Endothelial cell of hepatic sinusoid (primary cell): ENCODE measurements at regions not wholly inside any gene's neighbourhood (a gene's known extent, or its start where the extent isn't known, plus 50 kb on each side); places are given as distances from the start of the nearest gene placed in this dataset.
"Not testable (repeated sequence)": the region's sequence is repeated elsewhere in the genome, so short reads cannot be mapped to it uniquely, and the experiment has no call there.

ENCODE experiments used
- in situ Hi-C: cut with HindIII; loops from 2 replicates; pipeline ENCODE4 v1.10.0; 2017; ENCODE audit warnings: low sequenced_read_pairs

DNA sequence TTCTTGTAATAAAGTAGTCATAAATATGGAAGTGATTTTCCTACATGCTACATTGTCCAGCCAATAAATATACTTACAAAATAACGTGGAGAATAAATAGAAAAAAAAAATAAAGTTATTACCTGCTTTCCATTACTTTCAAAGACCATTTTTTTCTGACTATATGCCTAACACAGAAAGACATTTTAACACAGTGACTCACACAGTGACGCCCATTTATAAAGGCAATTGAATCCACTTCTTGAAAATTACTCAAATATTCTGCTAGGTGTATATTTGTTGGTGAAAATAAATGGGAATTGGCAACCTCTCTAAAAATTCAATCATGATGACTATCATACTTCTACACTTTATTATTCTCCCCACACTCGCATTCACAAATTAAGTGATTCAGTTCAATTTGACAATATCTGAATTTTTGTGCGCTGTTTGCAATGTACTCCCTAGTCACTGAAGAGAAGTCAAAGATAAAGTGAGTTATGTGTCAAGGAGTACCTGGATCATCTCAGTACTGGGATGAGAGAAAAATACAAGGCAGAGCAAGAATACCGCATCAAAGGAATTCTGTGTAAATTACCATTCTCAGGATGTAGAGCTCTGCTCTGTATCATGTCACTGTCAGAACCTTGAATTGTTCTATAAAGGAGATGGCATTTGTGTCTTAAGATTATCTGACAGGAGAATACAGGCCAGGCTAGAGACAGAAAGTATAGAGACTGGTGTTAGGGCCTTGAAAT is 642.7 kb downstream of the IPMK start:
- in situ Hi-C loops, result no loop called here

DNA sequence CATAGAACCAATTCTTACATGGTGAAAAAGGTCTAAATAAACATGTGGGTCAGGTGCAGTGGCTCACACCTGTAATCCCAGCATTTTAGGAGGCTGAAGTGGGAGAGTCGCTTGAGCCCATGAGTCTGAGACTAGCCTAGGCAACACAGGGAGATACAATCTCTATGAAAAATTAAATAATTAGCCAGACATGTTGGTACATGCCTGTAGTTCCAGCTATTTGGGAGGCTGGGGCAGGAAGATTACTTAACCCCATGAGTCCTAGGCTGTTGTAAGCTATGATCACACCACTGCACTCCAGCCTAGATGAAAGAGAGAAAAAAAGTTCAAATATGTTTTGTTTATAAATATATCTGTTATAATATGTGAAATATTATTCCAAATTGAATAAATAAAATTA is 643.6 kb downstream of the IPMK start:
- in situ Hi-C loops, result no loop called here

DNA sequence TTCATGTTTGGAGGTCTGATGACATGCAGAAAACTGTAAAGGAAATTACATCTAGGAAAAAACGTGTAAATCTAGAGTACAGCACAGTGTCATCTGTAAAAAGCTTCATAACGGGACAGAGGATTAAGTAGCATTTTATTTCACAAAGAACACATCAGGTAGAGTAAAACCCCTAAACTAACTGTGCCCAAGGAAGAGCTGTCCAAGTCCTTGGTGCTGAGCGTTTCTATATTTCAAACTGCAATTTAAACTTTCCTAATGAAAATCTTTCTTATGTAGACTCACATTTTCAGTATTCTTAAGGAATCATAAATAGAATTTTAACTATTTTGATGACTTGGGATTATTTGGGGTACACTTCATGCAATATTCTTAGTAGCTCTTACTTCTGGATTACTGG is 646.2 kb downstream of the IPMK start:
- in situ Hi-C loops, result no loop called here

DNA sequence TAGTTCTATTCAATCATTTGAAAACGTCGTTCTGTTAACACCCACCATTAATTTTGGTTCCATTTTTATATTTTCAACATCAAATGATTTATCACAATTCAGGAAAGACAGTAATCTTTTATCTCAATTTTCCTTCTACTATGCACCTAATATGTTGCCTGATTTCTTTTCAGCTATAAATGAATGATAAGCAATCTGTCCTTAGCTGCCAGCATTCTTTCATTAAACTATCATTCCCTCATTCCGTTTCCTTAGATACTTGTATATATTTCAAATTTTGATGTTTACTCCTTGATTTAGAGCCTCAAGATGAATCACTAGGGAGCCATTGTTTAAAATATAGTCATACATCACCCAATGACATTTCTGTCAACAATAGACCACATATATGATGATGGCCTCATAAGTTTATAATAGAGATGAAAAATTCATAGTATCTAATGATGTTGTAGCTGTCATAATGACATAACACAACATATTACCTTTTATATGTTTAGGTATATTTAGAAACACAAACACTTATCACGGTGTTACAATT is 661.7 kb downstream of the IPMK start:
- in situ Hi-C loops, result no loop called here

DNA sequence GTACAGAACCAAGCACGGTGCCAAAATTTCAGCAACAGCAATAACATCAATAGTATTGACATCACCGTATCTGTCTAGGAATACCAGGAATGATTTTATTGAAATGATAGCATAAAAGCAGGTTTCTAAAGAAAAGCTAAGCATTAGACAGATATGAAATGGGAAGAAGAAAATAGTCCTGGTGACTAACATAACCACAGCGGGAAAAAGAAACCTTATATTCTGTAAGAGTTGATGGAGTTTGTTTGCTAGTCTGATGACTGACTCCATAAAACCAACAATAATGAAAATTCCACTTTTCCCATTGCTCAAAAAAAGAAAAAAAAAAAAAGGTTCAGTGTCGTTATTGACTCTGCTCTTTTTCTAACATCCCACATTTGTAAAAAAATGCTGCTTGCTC is 668.3 kb downstream of the IPMK start:
- in situ Hi-C loops, result no loop called here

DNA sequence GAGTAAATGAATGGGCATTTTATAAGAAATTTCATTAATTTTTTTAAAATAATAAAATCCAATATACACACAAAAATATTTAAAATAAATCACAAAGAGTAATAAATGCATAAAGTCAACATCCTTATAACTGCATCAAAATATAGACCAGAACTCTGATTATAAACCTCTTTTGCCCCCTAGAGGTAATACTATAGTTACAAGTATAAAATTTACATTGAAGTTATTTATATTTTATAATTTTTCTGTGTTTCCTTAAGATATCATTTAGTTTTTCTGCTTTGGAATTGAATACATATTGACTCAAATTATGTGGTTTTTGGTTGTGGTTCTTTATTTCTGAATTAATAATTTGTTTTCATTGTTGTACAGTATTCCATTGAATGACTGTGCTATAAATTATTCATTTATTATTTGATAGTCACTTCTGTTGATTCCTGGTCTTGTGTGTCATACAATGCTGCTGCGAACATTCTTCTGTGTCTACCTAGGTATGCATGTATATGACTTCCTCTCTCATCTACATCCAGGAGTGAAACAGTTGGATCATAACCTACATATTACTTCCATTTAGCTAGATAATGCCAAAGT is 673.6 kb downstream of the IPMK start:
- in situ Hi-C loops, result no loop called here

DNA sequence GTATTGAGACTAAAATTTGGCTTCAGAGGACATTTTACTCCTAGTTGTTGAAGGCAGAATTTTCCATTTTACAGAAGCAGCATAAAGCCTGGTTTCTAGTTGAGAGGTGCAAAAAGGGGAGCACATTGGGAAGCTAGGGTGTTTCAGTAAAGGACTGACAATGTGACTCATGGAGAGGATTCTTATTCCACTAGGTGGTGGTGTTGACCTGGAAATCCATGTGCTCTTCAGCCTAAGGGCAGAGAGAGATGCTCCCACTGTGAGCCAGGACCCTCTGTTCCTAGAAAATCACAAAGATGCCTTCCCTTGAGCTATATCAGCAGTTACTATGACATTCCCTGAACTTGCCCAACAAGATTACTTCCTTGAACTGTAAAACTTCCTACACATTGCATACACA is 687.8 kb downstream of the IPMK start:
- in situ Hi-C loops, result no loop called here

DNA sequence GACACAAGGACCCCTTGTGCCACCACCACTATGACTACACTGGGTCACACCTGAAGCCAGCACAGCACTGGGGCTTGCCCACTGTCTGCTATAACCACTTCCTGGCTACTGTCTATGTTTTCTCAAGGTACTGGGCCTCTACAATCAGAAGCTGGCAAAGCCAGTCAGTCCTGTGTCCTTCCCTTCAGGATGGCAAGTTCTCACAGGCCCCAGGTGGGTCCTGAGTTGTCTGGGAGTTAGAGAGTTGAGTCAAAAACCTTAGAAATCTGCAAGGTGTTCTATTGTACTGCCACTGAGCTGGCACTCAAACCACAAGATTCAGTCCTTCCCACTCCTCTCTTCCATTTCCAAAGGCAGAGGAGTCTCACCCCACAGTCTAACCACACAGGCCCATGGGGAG is 705.5 kb downstream of the IPMK start:
- in situ Hi-C loops, result no loop called here

DNA sequence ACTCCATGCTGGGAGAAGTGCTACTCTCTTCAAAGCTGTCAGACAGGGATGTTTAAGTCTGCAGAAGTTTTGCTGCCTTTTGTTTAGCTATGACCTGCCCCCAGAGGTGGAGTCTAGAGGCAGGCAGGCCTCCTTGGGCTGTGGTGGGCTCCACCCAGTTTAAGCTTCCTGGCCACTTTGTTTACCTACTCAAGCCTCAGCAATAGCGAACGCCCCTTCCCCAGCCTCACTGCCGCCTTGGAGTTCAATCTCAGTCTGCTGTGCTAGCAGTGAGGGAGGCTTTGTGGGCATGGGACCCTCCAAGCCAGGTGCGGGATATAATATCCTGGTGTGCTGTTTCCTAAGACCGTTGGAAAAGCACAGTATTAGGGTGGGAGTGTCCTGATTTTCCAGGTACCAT is 715.9 kb downstream of the IPMK start:
- in situ Hi-C loops, result not testable (repeated sequence)

DNA sequence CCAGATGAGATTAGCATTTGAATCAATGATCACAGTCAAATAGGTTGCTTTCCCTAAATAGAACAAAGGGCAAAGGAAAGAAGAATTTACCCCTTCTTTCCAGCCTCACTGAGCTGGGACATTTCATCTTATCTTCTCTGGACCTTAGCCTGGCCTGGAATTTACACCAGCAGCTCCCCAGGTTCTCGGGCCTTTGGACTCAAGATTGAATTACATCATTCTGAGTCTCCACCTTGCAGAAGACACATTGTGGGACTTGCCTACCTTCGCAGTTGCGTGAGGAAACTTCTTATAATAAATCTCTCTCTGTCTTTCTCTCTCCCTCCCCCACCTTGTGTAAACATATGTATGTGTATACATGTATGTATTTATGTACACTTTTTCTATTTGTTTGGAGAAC is 732.4 kb downstream of the IPMK start:
- in situ Hi-C loops, result no loop called here

DNA sequence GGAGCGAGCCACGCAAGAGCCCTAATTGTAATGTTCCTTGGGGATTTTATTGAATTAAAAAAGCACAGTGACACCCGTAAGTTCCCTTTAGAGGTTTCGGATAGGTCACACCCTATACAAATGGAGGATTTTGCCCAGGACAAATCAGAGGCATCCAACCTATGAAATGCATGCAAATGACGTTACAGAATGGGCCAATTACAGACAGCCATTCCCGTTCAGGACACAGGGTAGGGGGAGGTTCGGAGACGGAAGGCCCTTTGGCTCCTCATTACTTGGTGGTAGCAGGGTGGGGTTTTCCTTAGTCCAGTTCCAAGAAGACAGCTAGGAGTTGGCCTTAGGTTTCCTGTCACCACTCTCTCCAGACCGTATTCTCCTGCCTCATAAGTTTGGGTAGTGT is 754.1 kb downstream of the IPMK start:
- in situ Hi-C loops, result no loop called here

DNA sequence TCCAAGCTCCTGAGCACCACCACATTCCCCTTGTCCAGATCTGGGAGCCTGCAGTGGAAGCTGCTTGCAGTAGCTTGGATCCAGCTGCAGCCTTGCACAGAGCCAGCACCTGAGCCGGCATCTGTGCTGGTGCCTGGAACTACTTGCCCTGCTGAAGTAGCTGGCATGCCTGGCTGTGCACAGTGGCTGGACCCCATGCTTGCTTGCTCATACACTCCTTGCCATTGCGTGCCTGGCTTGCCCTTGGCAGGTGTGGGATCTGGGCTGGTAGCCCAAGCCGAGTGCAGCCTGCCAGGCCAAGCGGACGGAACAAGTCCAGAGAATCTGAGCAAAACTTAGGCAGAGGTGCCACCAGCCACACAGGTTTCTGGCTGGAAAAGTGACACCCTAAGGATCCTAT is 759.9 kb downstream of the IPMK start:
- in situ Hi-C loops, result loop anchor here (5.0 kb wide), 1 partner anchor 55 kb away; no protein-coding TSS in a partner anchor

DNA sequence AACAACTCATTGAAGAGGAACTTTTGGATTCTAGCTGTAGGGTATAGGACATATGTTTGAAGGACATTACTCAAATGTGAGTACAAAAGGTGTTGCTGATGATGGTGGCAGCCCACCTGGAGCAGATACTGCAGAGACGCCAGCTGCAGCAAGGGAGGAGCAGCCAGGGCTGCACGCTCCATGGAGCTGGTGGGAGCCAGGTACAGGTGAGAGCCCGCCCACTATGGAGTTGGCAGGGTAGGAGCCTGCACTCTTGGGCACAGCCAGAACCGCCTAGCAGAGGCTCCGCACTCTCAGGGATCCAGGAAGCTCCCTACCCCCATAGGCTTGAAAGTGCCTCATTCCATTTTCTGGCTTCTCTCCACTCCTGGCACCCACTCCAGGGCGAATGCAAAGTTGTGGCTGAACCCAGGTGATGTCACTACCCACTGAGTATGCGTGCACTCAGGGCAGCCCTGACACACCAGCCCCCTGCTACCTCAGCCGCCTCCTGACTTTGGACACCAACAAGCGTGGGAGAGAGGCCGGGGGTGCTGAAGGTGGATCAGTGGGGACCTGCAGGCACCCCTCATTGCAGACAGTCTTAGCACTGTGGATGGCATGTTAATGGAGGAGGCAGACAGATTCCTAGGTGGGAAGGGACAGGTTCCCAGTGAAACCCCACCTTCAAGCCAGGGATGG is 761.1 kb downstream of the IPMK start:
- in situ Hi-C loops, result loop anchor here (5.0 kb wide), 1 partner anchor 54 kb away; no protein-coding TSS in a partner anchor

DNA sequence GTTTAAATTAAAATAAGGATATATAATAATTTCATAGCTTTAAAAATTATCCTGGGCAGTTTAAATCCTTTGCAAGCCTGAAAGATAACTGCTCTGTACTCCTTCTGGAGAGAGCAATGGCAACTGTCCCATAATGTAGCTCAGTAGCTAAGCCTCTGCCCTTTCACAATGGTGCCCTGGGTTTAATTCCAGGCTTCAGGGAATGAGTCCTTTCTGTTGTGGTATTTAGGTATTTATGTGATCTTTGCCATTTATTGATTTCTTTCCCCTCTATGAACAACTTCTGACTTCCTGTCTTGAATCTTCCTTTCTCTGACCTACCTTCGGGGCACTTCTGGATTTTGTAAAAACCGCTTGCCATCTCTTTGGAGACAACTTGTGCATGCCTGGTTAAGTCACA is 773.2 kb downstream of the IPMK start:
- in situ Hi-C loops, result no loop called here

DNA sequence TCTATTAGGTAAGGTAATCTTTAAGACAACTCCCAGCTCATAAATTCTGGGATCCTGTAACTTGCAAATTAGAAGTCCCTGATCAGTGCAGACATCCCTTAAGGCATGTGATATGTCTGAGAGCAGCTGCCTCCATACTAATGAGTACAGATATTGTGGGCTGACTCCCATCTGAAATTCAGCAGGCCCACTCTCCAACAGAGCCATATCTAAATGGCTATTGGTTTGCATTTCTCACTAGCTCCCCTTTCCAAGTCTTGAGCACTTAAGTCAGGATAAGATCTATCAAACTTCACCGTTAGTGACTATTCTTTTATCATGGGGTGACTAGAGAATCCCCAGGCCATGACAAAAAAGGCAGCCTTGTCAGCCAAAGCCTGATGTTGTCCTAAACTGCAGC is 785.4 kb downstream of the IPMK start:
- in situ Hi-C loops, result no loop called here

DNA sequence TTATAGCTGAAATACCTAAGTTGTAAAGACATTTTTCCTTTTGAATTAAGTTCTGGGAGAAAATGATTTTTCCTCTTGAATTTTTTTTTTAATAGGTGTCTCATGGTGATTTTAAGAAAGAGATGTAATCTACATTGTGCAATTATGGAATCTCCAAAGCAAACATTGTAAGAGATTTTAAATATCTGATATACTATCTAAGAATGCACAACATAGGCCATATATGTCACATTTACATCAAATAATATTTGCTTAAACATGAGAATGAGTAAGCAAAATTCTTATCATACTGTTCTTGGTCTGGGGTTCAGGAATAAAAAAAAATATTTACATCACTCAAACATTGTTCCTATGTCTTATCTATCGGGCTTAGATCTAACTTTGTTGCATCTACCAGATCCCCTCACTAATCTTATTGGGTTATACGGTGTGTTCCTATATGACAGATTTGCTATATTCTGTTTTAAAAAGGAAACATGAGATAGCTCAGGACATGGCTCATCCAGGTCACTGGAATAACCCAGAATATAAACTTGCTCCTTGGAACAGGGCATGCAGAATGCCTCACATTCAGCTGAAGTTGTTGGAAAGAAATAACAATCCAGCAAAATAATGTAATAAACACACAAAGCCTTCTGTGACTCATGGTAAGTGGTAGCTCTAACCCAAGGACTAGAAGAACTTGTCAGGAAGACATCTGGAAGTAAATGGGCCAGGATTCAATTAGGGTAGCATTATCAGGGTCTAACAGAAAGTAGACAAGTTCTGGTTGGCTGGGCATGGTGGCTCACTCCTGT is 794.7 kb downstream of the IPMK start:
- in situ Hi-C loops, result no loop called here

DNA sequence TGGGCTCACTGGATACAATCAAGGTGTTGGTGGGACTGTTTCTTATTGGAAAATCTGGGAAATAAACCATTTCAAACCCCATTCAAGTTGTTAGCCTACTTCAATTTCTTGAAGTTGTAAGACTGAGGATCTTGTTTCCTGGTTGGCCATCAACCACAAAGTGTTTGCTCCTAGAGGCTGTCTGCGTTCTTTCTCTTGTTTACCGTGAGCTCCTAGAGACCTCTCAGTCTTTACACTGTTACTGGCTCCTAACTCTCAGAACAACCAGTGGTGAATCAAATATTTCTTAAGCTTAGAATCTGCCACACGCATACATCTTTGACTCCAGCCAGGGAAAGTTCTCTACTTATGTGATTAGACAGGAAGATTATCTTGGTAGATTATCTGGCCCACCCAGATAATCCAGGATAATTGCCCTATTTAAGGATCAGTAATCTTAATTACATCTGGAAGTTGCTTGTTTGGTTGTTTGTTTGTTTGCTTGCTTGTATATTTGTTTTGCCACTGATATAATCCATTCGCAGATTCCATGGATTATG is 798.7 kb downstream of the IPMK start:
- in situ Hi-C loops, result loop anchor here (5.0 kb wide), 1 partner anchor 73 kb away; no protein-coding TSS in a partner anchor

DNA sequence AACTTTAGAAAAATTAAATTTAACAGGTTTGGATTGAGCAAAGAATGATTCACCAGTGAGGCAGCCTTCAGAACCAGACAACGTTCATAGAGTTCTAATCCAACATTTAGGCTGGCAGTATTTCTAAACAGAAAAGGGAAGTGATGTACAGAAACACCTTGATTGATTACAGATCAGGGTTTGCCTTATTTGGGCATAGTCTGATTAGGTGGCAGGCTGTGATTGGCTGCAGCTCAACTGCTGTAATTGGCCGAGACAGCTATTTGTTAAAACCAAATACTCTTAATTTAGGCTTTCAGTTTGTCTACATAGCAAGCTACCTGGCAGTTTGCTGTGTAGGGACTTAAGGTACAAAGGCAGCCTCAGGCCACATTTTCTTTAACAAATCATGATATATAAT is 802.5 kb downstream of the IPMK start:
- in situ Hi-C loops, result loop anchor here (5.0 kb wide), 1 partner anchor 77 kb away; no protein-coding TSS in a partner anchor

DNA sequence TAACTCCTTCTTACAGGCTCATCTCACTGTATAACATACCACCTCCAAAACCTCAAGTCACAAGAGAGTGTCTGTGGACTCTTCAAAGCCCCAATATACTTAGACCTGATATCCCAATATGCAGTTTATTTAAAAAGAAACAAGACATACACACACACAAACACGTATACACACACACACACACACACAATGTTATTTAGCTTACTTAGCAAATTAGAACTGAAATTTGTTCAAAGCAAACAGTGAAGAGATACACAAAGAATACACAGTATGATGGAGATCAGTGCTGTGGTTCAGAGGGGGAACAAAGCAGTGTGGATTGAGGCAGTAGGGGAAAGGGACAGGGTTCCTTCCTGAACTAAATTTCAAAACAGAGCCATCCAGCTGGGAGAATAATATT is 807.2 kb downstream of the IPMK start:
- in situ Hi-C loops, result no loop called here

DNA sequence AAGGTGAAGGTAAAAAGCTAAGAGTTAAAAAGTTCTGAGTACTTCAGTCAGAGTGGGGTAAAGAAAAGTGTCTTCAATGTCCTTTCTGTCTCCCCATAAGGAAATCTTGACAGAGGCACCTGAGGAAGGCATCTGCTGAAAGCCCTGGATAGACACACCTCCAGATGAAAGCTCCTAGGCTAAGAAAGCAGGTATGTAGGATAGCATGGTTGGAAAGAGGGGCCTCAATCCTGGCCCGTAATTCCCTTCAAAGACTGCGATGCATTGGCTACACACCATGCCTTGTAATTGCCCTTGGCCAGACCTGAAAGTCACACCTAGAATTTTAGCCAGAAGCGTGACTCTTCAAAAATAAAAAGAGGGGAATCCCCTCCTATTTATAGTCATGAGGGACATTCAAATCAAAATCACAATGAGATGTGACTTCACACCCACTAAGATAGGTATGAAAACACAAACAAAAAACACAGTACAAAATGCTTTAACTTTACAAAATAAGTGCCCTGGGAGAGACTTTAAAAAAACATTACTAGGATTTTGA is 809.7 kb downstream of the IPMK start:
- in situ Hi-C loops, result no loop called here
